Inferior parietal cortex (tissue), 1 donor: ENCODE measurements at regions not wholly inside any gene's neighbourhood (a gene's known extent, or its start where the extent isn't known, plus 50 kb on each side); places are given as distances from the start of the nearest gene placed in this dataset.

Experiments used
- DNase-seq: peaks from one replicate; pipeline ENCODE4 v3.0.0-alpha.2; 2016; ENCODE audit errors: extremely low spot score

- no peak for DNase-seq
These were observed 130.4 kb downstream of the GLI2 start for GRCh38 chr2:120866071-120866470.

GRCh38 chr2:120866483-120867140 is 130.9 kb downstream of the GLI2 start:
- no peak for DNase-seq

- DNase-seq = peak; percentile 24
These were observed 131.9 kb downstream of the GLI2 start for GRCh38 chr2:120867290-120868241.

- DNase-seq = no peak
These were observed 132.7 kb downstream of the GLI2 start for GRCh38 chr2:120868366-120868765.

GRCh38 chr2:120869036-120869729 is 133.5 kb downstream of the GLI2 start:
- no peak for DNase-seq

GRCh38 chr2:120869730-120870466 is 134.2 kb downstream of the GLI2 start:
- DNase-seq = no peak

GRCh38 chr2:120870467-120870788 is 134.8 kb downstream of the GLI2 start:
- DNase-seq = no peak

- no peak for DNase-seq
These were observed 135.5 kb downstream of the GLI2 start for GRCh38 chr2:120871016-120871635.

GRCh38 chr2:120871881-120872620 is 136.4 kb downstream of the GLI2 start:
- DNase-seq = no peak

- no peak for DNase-seq
These were observed 138.6 kb downstream of the GLI2 start for GRCh38 chr2:120873958-120874887.

GRCh38 chr2:120874888-120875275 is 139.2 kb downstream of the GLI2 start:
- DNase-seq = no peak

- DNase-seq = no peak
These were observed 139.8 kb downstream of the GLI2 start for GRCh38 chr2:120875431-120875830.

- DNase-seq = no peak
These were observed 141.0 kb downstream of the GLI2 start for GRCh38 chr2:120876526-120877280.

- no peak for DNase-seq
These were observed 141.7 kb downstream of the GLI2 start for GRCh38 chr2:120877409-120877808.

- no peak for DNase-seq
These were observed 143.3 kb downstream of the GLI2 start for GRCh38 chr2:120878970-120879369.

GRCh38 chr2:120879431-120880295 is 144.0 kb downstream of the GLI2 start:
- no peak for DNase-seq

GRCh38 chr2:120880381-120880780 is 144.7 kb downstream of the GLI2 start:
- no peak for DNase-seq
